HG02571 (cell line): ENCODE measurements at regions not wholly inside any gene's neighbourhood (a gene's known extent, or its start where the extent isn't known, plus 50 kb on each side); places are given as distances from the start of the nearest gene placed in this dataset.

Experiments
- ATAC-seq: cut with Tn5 transposase; IDR thresholded peaks from one replicate; pipeline ENCODE4 v1.9.1; 2021; ENCODE audit warnings: mild to moderate bottlenecking, moderate library complexity; ENCODE audit not compliant: unreplicated experiment

DNA sequence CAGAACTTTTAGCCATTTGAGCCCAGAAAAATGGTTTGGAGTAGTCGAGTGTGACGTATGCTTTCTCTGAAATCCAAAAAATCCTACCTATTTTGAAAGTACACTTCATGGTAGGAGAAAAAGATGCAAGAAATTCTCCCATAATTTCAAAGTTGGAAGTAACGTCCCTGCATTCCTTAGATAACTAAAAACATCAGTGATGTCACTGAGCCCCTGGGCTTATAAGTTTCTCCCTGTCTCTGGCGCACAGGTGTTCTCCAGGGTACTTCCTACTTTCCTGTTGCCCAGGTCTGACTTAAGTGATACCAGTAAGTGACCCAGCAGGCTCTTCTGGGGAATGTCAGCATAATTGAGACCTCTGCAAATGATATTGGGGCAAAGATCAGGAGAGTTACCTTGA is 90.5 kb upstream of the WDR1 start:
- ATAC-seq: no peak

DNA sequence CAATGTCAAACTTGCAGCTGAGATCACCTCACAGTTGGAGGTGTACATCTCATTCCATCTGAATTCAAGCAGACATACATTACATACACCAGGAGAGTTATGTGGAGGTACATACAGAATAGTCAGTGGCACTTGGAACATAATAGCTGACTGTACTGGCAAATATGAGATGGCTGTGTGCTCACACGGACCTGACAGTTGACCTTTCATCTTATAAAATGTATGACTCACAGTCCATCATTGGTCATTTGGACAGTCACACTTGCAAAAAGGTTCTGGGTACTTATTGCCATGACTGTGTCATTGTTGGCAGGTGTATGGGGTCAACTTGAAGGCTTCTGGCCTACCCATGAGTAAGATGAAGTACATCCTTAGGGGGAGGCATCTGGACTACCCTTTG is 88.6 kb upstream of the WDR1 start:
- no peak for ATAC-seq

DNA sequence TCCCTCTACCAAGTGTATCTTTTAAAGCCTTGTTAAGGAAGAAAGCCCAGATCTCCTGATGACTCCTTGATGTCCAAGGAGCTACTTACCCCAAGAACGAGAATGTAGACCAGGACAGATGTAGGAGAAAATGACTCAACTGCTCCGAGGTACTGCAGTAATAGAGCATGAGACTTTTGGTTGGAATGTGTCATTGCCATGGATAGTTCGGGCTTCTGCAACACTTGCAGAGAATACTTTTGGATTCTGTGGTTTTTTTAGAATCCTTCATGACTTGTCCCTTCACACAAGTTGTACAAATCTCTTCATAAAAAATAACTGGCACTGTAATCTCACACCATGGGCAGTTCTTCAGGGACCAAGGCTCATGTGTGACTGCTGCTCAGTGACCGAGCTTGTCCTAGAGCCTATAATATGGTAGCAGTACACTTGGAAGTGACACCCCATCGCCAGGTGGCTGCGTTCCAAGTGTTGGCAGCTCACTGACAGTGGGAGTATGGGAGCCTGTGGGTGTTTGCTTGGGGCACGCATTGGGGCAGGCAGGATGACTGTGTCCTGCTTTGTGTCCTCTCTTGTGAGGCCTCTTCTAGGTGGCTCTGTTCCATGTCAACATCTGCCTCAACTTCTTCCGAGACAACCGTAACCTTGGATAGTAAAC is 87.9 kb upstream of the WDR1 start:
- ATAC-seq: no peak

DNA sequence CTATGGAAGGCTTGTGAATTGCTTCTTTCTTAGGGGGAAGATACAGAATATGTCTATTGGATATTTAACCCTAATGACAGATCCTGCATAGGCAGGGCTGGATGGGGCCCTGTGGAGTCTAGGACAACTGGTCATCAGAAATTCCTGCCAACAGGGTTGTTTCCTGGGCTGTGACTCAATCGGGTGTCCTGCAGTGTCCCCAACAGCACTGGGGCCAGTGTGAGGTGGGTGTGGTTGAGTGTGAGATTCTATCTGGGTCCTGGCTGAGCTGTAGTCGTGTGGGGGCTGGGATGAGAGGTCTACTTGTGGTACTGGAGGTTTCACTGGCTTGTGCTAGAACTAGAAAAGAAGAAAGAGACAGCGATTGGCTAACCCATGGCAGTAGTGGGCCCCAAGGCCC is 87.3 kb upstream of the WDR1 start:
- no peak for ATAC-seq

DNA sequence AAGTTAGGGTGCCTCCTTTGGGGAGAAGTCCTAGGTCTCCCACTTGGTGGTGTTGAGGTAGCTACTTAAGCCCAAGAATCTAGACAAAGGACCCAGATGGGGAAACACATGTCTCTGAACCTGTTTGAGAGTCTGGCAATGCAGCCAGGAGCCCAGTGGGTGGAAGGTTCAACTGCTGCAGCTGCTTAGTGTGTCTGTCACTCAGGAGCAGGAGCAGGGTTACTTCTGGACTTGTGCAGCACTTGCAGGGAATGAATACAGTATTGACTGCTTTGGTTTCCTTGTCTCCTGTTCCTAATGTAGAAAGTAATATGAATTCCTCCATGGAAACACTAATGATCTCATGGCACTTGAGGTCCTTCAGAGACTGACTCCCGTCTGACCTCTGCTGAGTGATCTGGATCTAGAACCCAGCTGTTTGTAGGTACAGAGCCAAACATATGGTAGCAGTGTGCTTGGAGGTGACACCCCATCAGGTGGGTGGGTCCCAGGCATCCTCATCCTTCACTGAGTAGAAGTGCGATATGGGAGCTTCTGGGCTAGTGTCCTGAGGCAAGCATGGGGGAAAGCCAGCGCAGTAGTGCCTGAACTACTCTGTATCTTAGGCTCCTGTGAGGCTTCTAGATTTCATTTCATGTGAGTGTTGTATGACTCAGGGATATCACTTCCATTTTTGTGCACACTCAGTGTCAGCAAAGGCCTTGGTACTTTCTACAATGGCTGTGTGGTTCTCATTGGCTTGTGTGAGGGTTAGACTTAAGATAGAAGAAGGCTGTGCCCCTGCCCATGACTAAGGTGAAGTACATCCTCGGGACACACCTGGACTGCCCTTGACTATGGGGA is 85.0 kb upstream of the WDR1 start:
- no peak for ATAC-seq

DNA sequence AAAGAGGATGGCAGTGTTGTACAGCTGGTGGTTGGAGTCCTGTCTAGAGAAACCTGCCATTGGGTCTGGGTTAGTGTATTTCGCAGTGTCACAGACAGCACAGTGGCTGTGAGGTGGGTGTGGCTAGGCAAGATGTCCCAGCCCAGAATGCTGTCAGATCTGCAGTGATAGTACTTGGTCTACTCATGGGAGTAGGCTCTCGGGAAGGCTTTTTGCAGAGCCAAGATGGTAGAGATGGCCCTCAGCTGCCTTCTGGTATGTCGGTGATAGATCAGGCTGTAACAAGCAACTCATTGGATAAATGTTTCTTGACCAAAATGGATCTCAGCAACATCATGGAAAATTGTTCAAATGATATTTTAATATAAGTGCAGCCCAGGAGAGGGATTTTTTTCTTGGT is 84.3 kb upstream of the WDR1 start:
- no peak for ATAC-seq

DNA sequence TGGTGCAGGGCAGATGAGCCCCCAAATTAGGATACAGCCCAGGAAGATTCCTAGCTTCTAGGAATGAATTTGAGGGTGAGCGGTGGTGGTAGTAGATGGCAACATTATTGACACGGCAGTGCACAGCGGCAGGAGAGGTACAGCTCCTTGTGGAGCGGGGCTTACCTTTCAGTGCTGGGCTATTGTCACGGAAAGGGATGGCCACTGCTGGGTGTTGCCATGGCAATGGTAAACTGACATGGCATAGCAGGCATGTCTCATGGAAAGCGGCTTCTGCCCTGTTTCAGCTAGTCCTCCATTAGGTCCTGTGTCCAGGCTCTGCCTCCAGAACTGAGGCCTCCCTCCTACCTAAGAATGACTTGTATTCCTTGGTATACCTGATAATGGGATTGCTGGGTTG is 81.8 kb upstream of the WDR1 start:
- ATAC-seq: no peak

DNA sequence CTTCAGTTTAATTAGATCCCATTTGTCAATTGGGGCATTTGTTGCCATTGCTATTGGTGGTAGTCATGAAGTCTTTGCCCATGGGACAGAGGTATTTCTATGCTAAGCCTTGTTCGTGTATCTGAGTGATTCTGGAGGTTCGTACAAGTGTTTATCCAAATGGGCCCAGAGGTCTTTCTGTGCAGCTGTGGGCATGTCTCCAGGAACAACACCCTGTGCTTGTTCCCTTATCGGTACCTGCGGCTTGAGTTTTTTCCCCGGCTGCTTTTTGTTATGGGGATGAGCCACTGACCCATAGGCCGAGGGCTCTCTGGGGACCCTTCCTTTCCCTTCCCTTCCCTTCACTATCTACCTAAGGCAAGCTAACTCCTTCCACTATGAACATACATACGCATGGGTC is 81.4 kb upstream of the WDR1 start:
- ATAC-seq: no peak

DNA sequence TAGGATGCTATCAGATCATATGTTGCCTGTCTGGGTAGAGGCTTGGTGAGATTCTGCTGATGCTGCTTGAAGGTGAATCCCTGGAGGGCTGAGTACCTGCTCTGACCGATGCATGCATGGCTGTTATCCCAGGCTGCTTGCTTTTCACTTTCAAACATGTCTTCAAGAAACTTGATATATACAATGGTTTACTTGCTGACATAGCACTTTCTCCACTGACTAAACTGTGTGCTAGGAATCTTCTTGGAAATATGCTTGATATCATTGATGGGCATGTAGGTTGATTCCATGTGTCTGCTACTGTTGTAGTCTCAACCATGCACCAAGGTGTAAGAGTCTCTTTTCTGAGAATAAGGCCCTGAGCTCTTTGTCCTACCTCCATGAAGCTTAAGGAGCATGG is 79.6 kb upstream of the WDR1 start:
- no peak for ATAC-seq

DNA sequence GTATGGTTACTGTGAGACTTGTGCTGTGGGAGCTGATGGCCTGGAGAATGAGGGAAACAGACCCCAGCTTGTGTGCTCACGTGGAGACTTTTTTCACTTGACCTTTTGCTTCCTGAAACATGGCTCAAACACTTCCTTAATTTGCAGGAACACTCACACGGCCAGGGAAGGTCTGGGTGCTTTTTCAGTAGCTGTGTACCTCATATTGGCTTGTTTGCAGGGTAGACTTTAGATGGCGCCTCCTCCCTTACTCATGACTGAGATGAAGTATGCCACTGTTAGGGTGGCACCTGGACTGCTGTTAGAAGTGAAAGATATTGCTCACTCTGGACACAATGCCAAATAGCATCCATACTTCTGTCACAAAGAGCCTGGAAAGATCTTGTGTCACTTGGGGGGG is 75.7 kb upstream of the WDR1 start:
- ATAC-seq: no peak

DNA sequence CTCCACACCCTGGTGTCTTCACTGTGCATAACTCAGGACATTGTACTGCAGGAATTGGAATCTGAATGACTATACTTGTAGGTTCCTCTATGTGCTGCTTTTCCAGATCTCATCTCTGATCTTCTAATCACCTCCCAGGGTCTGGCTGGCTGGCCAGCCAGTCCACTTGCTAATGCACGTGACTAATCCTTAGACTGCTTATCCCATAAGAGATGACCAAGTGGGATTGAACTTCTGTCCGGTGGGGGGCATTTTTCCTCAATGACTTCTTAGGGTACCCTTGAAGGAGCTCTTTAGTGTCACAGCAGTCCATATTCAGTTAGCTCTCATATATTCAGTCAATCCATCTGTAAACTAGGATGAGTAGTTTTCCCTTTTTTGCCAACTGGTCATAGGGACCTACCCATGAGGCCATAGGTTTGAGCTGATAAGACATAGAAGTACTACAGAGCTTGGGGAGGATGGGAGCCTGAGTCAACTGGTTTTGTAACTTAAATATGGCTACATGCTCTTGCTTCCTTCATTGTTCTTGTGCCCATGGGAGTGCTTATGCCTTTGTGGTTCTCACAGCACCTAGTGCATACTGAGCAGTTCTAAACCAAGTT is 71.9 kb upstream of the WDR1 start:
- ATAC-seq: no peak

DNA sequence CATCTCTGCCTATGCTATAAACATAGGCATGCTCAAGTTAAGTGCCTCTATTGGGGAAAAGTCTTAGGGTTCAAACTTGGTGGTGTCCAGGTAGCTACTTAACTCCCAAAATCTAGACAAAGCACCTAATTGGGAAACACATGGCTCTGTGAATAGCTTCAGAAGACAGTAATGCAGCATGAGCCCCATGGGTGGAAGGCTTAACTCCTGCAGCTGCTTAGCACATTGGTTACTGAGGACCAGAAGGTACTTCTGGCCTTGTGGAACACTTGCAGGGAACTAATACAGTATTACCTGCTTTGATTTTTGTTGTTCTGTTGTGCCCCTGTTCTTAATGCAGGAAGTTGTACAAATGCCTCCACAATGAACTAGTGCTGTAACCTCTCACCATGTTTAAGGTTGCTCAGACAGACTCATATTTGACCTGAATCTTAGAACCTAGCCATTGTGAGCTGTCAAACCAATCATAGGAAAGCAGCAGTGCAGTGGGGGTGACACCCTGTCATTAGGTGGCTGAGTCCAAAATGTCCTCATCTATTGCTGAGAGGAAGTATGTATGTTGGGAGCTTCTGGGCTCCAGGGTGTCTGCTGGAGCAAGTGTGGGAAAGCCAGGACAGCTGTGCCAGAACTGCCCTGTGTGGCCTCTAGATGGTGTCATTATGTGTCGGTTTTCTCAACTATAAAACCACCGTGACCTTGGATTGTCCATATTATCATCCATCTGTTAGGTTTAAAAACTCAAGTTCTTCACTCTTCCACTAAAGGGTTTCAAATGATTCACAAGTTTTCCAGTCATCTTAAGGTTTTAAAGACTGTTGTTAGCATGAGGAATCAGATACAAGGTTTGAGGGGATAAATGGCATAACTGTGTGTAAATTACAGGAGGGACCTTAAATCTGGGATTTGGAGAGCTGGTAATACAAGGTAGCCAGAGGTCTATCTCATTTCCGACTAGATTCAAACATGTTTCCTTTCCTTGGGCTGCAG is 69.9 kb upstream of the WDR1 start:
- no peak for ATAC-seq

DNA sequence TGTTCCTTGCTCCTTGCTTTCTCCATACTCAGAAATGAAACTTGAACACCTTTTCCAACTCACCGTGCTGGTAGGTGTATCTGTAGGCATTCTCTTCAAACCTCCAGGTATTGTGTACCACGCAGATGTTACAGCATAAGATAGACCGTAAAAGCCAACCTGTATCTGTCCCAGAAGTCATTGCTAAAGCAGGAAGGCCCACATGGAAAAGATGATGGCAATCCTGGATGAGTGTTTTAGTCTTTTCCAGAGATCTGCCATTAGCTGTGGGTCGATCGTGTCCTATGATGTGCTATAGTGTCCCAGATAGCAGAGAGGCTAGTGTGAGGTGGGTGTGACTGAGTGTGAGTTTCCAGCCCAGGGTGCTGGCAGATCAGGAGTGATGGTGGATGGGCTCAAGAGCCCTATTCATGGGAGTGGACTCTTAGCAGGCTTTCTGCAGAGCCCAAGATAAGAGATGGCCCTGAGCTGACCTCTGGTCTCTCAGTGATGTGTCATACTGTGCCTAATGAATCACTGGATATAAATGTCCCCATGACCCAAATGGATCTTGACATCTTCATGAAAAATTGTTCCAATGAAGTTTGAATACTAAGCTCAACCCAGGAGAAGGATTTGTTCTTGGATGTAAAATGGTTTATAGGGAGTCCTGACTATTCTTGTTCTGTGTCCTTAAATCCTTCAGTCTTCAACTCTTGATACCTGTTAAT is 69.1 kb upstream of the WDR1 start:
- no peak for ATAC-seq

DNA sequence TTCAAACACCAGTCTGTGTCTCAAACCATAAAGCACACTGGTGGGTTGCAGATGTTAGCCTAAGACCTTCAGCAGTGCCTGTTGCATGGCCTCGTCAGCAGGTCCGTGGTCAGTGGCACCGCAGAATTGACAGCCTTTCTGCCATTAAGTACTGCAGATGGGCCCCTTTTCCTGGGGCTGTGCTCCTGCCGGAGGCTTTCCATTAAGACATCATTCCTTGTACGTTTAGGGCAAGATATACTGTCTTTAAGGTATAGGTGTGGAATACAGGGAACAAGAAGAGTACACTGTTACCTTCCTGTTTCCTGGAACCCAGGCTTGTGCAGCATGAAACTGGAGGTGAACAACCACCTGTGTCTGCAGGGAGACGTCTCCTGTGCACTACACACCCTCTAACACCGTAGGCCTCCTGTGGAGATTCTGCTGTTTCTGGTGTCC is 67.9 kb upstream of the WDR1 start:
- no peak for ATAC-seq

DNA sequence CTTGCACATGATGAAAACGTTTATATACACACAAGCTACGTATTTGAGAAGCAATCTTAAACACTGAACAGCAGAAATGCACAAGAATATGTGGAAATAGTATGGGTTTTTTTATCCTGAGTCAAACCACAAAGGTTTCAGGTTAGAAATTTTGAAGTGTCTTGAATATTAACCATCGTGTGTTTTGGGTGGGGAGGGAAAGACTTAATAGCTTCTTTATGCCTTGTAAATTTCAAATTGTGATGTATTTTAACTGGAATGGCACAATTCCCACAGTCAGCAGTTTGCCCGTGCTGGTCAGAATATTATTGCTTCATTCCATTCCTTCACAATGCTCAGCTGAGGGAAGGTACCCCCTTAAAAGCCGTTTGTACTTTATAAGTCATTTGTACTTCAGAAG is 67.4 kb upstream of the WDR1 start:
- ATAC-seq: no peak

DNA sequence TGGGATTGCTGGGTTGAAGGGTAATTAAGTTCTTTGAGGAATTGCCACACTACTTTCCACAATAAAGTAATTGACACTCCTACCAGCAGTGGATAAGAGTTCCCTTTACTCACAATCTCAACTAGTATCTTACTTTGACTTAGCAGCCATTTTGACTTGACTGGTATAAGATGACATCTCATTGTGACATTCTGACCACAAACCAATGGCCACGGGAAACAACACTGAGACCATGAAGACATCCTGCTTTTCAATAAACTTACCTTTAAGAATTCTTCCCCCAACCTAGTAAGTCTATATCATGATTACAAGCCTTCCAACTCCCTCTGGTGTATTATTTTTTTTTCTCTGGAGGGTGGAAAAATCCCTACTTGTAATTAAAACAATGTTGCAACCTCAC is 66.9 kb upstream of the WDR1 start:
- no peak for ATAC-seq

DNA sequence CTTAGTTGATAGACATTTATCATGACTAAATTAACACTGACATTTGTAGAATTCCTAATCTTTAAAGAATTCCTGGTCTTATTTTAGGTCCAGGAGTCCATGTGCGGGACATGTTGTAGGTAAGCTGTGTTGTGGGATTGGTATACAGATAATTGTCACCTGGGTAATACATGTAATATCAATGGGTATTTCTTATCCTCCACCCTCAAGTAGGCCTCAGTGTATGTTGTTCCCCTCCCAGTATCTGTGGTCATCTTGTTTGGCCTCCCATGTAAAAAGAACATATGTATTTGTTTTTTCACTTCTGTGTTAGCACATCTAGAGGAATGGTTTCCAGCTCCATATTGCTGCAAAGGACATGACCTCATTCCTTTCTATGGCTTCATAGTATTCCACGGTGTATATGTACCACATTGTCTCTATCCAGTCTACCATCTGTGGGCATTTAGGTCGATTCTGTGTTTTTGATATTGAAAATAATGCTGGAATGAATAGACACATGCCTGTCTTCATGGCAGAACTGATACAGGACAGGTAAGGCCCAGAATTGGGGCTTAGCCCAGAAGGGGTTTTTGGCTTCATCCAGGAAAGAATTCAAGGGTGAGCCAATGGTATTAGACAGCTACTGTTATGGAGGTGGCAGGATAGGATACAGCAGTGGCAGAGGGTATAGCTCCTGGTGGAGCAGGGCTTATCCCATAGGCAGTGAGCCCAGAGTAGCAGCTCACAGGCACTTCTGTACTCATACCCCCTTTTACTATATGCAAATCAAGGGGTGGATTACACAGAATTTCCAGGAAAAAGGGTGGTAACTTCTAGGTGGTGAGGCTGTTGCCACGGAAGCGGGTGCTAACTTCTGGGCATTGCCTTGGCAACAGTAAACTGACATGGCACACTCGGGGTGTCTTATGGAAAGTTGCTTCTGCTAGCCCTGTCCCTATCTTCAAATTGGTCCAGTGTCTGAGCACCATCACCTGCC is 66.1 kb upstream of the WDR1 start:
- ATAC-seq: no peak

DNA sequence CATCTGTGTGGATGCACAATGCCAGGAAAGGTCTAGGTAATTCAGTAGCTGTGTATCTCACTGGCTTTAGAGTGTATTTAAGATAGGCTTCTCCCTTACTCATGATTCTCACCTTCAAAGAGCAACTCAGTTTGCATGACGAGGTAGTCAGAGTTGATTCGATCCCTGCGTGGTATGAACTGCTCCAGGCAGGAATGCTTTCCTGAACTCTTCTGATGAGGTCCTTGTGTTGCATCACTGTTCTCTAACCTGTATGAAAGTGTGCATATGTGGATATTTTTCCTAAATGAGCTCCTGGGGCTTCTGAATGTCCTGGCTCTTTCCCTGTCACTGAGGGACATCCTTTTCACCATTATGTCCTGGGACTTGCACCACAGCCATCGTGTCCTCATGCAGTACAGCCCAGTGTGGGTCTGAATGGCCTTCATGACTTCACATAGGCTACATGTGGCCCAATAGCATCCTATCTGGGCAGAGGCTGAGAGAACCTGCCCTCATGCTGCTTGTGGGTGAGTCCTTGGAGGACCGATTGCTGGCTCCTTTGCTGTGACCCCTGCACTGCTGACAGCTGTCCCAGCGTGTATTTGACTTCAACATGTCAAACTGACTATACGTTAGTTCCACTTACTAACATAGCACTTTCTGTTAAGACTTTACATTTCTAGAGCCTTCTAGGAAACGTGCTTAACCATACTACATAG is 65.3 kb upstream of the WDR1 start:
- ATAC-seq: no peak
